Mammary epithelial cell (primary cell): ENCODE measurements at regions not wholly inside any gene's neighbourhood (a gene's known extent, or its start where the extent isn't known, plus 50 kb on each side); places are given as distances from the start of the nearest gene placed in this dataset.

Experiments used
- CTCF ChIP-seq, 2 donors: IDR thresholded peaks in 1 of 2; conservative IDR thresholded peaks in 1 of 2; 2 replicates each; pipeline ENCODE4 v1.5.1; 2011 to 2012; ENCODE audit warnings: inconsistent platforms in 2 of 2, low read length in 2 of 2, mild to moderate bottlenecking in 2 of 2, control low read depth in 1 of 2, low read depth in 1 of 2; ENCODE audit not compliant: insufficient read depth in 1 of 2; ENCODE audit errors: extremely low read depth in 1 of 2
- EZH2 ChIP-seq: IDR thresholded peaks from 2 replicates; pipeline ENCODE4 v1.6.1; 2012; ENCODE audit warnings: low read length, inconsistent platforms, borderline replicate concordance

GRCh38 chr22:49227670-49228069 lies 600.0 kb downstream of the BRD1 start:
- no peak for TF ChIP-seq CTCF (conservative IDR thresholded peaks at IDR 0.05 in 1 of 2, IDR thresholded peaks at IDR 0.05 in 1 of 2; ENCODE audit: extremely low read depth in 1 of 2, insufficient read depth in 1 of 2, low read depth in 1 of 2, low read length in 2 of 2)
- TF ChIP-seq EZH2, result no peak
